Hippocampal formation (tissue), 2 donors: ENCODE measurements at regions not wholly inside any gene's neighbourhood (a gene's known extent, or its start where the extent isn't known, plus 50 kb on each side); places are given as distances from the start of the nearest gene placed in this dataset.

Experiments
- DNase-seq, 2 donors: peaks; one replicate each; lab custom pipeline; 2025; lab: John Stamatoyannopoulos, UW

GRCh38 chr21:31500071-31500470 lies 156.0 kb upstream of the TIAM1 start:
- DNase-seq: no peak

- no peak for DNase-seq
These were observed 154.9 kb upstream of the TIAM1 start for GRCh38 chr21:31498985-31499384.

- DNase-seq: no peak
These were observed 153.9 kb upstream of the TIAM1 start for GRCh38 chr21:31497914-31498313.

GRCh38 chr21:31493350-31493880 lies 149.4 kb upstream of the TIAM1 start:
- no peak for DNase-seq

GRCh38 chr21:31491617-31492016 lies 147.6 kb upstream of the TIAM1 start:
- no peak for DNase-seq

GRCh38 chr21:31490443-31490842 lies 146.4 kb upstream of the TIAM1 start:
- DNase-seq: no peak

- no peak for DNase-seq
These were observed 145.7 kb upstream of the TIAM1 start for GRCh38 chr21:31489726-31490125.

GRCh38 chr21:31489014-31489413 lies 145.0 kb upstream of the TIAM1 start:
- no peak for DNase-seq

GRCh38 chr21:31484219-31484618 lies 140.2 kb upstream of the TIAM1 start:
- DNase-seq: no peak

GRCh38 chr21:31483146-31483545 lies 139.1 kb upstream of the TIAM1 start:
- no peak for DNase-seq

- DNase-seq: no peak
These were observed 138.4 kb upstream of the TIAM1 start for GRCh38 chr21:31482460-31482859.

GRCh38 chr21:31480228-31480627 lies 136.2 kb upstream of the TIAM1 start:
- DNase-seq: no peak

- DNase-seq: no peak
These were observed 135.7 kb upstream of the TIAM1 start for GRCh38 chr21:31479714-31480113.

- DNase-seq: no peak
These were observed 135.2 kb upstream of the TIAM1 start for GRCh38 chr21:31479222-31479621.

GRCh38 chr21:31476263-31477022 lies 132.4 kb upstream of the TIAM1 start:
- DNase-seq: peak in 1 of 2 donors; percentile 39

GRCh38 chr21:31475223-31475622 lies 131.2 kb upstream of the TIAM1 start:
- DNase-seq: no peak

GRCh38 chr21:31473685-31474345 lies 129.8 kb upstream of the TIAM1 start:
- no peak for DNase-seq

GRCh38 chr21:31471865-31472264 lies 127.8 kb upstream of the TIAM1 start:
- no peak for DNase-seq

GRCh38 chr21:31470896-31471694 lies 127.0 kb upstream of the TIAM1 start:
- DNase-seq: no peak

GRCh38 chr21:31460980-31461379 lies 116.9 kb upstream of the TIAM1 start:
- no peak for DNase-seq

GRCh38 chr21:31459457-31459856 lies 115.4 kb upstream of the TIAM1 start:
- no peak for DNase-seq

- no peak for DNase-seq
These were observed 113.6 kb upstream of the TIAM1 start for GRCh38 chr21:31457675-31458074.

GRCh38 chr21:31456201-31456600 lies 112.1 kb upstream of the TIAM1 start:
- no peak for DNase-seq
